ENCODE measurements at regions not wholly inside any gene's neighbourhood (a gene's known extent, or its start where the extent isn't known, plus 50 kb on each side); places are given as distances from the start of the nearest gene placed in this dataset.

- Histone ChIP-seq H3K4me1 (replicated peaks in 1 of 4; ENCODE audit: control insufficient read depth in 3 of 4, insufficient read depth in 4 of 4, low read length in 3 of 4) (no peaks in the 10 kb centered on the region), H3K27ac (ENCODE audit: low read depth, low read length) (no peak overlapping the region), H2BK5ac (ENCODE audit: low read depth, low read length) (no peak overlapping the region), H4K5ac (ENCODE audit: insufficient read length, low read depth, low read length) (no peak overlapping the region), H3K79me2 (ENCODE audit: control insufficient read depth in 1 of 2, insufficient read depth in 2 of 2, low read length in 2 of 2) (no peaks in the 10 kb centered on the region), H3K23ac (ENCODE audit: insufficient read length) (no peak overlapping the region), H2AFZ (ENCODE audit: low read length) (no peak overlapping the region), H4K91ac (replicated peaks; ENCODE audit: insufficient read length, low read length) (no peak overlapping the region), H3K9ac (replicated peaks in 1 of 4; ENCODE audit: extremely low read depth in 1 of 4, low read depth in 3 of 4, low read length in 3 of 4) (no peak overlapping the region), H2BK12ac (ENCODE audit: low read depth, low read length) (no peak overlapping the region), H3K27me3 (replicated peaks in 1 of 4; ENCODE audit: control insufficient read depth in 3 of 4, extremely low read depth in 1 of 4, insufficient read depth in 3 of 4, low read length in 3 of 4) (no peaks in the 10 kb centered on the region), H3K18ac (ENCODE audit: extremely low read depth, low read length) (no peak overlapping the region), H3K56ac (replicated peaks; ENCODE audit: insufficient read length, low read depth, low read length) (no peak overlapping the region), H3K23me2 (ENCODE audit: low read depth, low read length) (no peaks in the 10 kb centered on the region), H3K4ac (replicated peaks; ENCODE audit: insufficient read length, low read depth, low read length) (no peak overlapping the region), H3K4me2 (ENCODE audit: insufficient read depth in 1 of 2, low read depth in 2 of 2, low read length in 2 of 2) (no peak overlapping the region), H2AK5ac (ENCODE audit: low read depth, low read length) (no peak overlapping the region), H4K8ac (ENCODE audit: extremely low read depth, insufficient read depth, low read length) (no peak overlapping the region), H4K20me1 (replicated peaks in 1 of 2; ENCODE audit: control insufficient read depth in 1 of 2, insufficient read depth in 2 of 2, low read length in 2 of 2) (no peaks in the 10 kb centered on the region), H2BK120ac (replicated peaks; ENCODE audit: low read depth, low read length) (no peak overlapping the region), H3K14ac (ENCODE audit: insufficient read length) (no peak overlapping the region), H3K4me3 (ENCODE audit: extremely low read depth in 1 of 4, insufficient read depth in 2 of 4, low read depth in 3 of 4, low read length in 4 of 4) (no peak overlapping the region), H2BK20ac (ENCODE audit: low read length) (no peak overlapping the region), H3K9me3 (ENCODE audit: insufficient read depth in 2 of 2, low read depth in 1 of 2, low read length in 1 of 2) (no peaks in the 10 kb centered on the region; a peak in 1 of 4 replicates), H2BK15ac (ENCODE audit: low read length) (no peak overlapping the region), H3K79me1 (ENCODE audit: low read depth, low read length) (no peaks in the 10 kb centered on the region), H3K36me3 (ENCODE audit: control insufficient read depth in 2 of 4, insufficient read depth in 4 of 4, low read length in 3 of 4) (no peaks in the 10 kb centered on the region)
- no peak for DNase-seq (ENCODE audit: low read depth in 1 of 2, low spot score in 2 of 2)
- 87% methylated on average over 3 of the region's 3 CpGs; no CpG with 5 or more reads in 1 of the 2 experiments for WGBS, 2 experiments (ENCODE audit: extremely low coverage in 1 of 2, insufficient coverage in 1 of 2, insufficient read length in 1 of 2, insufficient replicate concordance in 2 of 2, low coverage in 1 of 2, low lambda C conversion rate in 2 of 2, missing lambda C conversion rate in 1 of 2)
- CTCF ChIA-PET (ENCODE audit: partially characterized antibody), result no interaction called here
- POLR2A ChIA-PET (ENCODE audit: partially characterized antibody), result no interaction called here
- no peak for FAIRE-seq
- TF ChIP-seq NANOG (IDR thresholded peaks at IDR 0.05; ENCODE audit: insufficient read depth, low read depth, low read length, poor library complexity, severe bottlenecking) (no peak), SP2 (IDR thresholded peaks at IDR 0.05; ENCODE audit: low read length) (no peak), POLR2A (IDR thresholded peaks at IDR 0.05; ENCODE audit: control extremely low read depth in 1 of 2, low read depth in 2 of 2, low read length in 2 of 2) (no peak), BRCA1 (IDR thresholded peaks at IDR 0.05; ENCODE audit: low read depth, low read length) (no peak), RBBP5 (IDR thresholded peaks at IDR 0.05; ENCODE audit: borderline replicate concordance, low read depth, low read length) (no peak), KDM5A (IDR thresholded peaks at IDR 0.05; ENCODE audit: low read length) (no peak), RNF2 (IDR thresholded peaks at IDR 0.05; ENCODE audit: borderline replicate concordance, low read depth, low read length, missing control alignments, poor library complexity, severe bottlenecking) (no peak), SIX5 (IDR thresholded peaks at IDR 0.05; ENCODE audit: low read depth, low read length) (no peak), ZNF274 (IDR thresholded peaks at IDR 0.05; ENCODE audit: borderline replicate concordance, extremely low read depth, low read length) (no peak), CREB1 (IDR thresholded peaks at IDR 0.05) (no peak)
Measured at GRCh38 chr7:97623333-97623732, 108.6 kb upstream of the TAC1 start.
